GM21367 (cell line): ENCODE measurements at regions not wholly inside any gene's neighbourhood (a gene's known extent, or its start where the extent isn't known, plus 50 kb on each side); places are given as distances from the start of the nearest gene placed in this dataset.
"Not testable (repeated sequence)": the region's sequence is repeated elsewhere in the genome, so short reads cannot be mapped to it uniquely, and the experiment has no call there.

Experiments
- ATAC-seq: cut with Tn5 transposase; IDR thresholded peaks from one replicate; pipeline ENCODE4 v1.9.1; 2021; ENCODE audit not compliant: unreplicated experiment

DNA sequence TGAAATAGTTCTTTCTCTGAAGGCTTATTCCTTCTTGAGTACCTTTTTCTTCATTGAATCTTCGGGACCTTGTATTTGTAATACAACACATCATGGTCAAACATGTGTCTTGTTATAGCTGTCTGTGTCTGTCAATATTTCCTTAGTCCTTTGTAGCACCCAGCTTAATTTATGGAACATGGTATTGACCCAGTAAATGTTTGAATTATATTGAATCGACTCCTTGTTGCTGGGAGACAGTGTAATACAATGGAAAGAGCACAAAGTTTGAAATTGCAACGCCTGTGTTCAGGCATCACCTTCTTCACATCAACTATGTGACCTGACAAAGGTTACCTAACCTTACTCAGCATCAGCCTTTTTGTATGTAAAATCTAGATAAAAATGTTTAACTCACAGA is 267.2 kb upstream of the CYRIA start:
- no peak for ATAC-seq

DNA sequence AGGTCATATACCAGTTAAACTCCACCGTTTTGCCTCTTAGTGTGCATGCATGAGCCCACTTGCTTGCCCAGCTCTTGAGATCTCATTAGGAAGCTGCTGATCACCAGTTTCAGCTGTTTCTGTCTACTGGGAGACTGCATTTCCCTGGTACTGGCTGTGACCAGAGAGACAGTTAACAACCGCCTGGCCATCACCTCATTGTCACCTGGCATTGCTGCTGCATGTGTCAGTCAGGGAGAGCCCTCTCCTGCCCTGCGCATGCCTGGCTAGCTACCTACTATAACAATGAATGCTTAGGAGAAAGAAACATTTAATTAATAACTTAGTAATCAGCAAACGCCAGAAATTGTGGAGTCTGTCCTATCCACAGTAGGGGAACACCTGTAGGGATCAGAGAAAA is 265.8 kb upstream of the CYRIA start:
- no peak for ATAC-seq

DNA sequence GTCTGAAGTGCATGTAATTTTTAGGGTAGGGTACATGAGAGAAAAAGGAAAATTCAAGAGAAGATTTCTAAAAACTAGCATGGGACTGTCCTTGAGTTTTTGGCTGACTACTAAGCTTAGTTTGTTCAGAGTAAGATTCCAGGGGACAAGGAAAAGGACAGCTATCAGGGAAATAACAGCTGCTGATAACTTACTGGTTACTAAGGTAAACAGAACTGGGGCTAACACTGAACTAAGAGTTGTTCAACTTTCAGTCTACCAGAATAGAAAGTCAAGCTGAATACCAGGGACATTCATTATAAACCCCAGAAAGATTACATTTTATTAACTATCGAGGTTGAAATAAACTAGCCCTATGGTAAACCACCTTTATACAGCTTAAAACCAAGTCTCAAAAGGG is 261.8 kb upstream of the CYRIA start:
- no peak for ATAC-seq

DNA sequence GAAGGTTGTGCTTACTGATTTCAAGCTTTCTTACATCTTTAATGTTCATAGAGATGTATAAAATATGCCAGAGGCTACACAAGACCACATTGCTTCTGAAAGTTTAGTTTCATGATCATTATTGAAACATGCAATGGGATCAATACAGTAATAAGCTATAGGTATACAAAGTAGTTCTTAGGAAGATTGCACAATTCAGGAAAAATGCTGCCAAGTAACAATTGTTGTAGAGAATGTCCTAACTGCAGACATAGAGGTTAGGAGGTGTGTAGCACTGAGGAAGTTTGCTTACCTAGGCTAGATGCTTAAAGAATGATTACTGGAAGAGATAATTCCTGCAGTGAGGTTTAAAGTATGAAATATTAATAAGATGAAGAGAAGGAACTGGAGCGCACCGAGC is 259.5 kb upstream of the CYRIA start:
- no peak for ATAC-seq

DNA sequence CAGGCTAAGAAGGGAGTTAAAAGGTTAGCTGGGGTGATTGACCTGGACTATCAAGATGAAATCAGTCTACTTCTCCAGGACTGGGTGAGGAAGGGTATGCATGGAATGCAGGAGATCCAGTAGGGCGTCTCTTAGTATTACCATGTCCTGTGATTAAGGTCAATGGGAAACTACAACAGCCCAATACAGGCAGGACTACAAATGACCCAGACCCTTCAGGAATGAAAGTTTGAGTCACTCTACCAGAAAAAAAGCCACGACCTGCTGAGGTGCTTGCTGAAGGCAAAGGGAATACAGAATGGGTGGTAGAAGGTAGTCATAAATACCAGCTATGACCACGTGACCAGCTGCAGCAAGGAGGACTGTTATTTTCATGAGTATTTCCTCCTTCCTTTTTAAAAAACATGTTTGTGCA is 249.7 kb upstream of the CYRIA start:
- ATAC-seq: not testable (repeated sequence)

DNA sequence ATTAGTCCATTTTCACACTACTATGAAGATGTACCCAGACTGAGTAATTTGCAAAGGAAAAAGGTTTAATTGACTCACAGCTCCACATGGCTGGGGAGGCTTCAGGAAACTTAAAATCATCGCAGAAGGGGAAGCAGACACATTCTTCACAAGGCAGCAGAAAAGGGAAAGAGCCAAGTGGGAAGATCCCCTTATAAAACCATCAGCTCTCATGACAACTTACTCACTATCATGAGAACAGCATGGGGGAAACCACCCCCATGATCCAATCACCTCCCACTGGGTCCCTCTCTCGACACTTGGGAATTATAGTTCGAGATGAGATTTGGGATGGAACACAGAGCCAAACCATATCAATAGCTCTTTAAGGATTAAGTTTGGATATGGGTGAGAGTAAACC is 246.1 kb upstream of the CYRIA start:
- ATAC-seq: no peak

DNA sequence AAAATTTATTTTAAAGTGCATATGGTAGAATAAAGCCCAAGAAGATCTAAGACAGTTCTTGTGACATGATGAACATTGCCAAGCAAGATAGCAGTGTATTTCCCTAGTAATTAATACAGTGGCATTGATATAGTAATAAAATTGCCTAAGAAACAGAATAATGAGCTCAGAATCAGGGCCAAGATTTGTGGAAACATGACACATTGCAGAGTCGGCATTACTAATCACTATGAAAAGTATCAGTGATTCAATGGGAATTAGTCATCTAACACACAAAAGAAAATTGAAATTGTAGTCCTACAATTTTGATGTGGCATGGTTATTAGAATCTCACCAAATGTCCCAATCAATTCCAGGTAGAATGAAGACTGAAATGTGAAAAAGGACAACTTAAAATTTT is 243.0 kb upstream of the CYRIA start:
- ATAC-seq: no peak

DNA sequence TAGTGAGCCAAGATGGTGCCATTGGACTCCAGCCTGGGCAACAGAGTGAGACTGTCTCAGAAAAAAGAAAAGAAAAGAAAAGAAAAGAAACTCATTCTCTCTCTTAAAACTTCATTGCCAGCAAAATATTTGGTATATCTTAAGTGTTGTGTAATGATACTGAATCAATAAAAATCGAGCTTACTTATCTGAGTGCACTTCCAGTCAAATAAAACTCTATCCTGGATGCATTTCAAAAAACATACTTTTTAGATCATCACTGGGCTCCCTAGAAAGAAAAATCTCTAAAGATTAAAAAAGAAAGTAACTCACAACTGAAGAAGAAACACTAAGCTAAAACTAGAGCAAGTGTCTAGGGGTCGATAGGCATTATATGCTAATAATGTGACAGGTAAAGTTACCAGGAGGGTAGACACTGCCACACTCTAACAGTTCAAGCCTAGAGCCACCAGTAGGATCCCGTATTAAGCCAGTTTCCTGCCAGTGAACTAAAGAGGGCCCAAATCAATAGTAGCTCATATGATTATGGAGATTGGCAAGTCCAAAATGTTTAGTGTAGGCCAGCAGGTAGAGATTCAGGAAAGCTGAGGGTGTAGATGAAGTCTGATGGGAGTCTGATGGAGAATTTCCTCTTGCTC is 242.1 kb upstream of the CYRIA start:
- no peak for ATAC-seq

DNA sequence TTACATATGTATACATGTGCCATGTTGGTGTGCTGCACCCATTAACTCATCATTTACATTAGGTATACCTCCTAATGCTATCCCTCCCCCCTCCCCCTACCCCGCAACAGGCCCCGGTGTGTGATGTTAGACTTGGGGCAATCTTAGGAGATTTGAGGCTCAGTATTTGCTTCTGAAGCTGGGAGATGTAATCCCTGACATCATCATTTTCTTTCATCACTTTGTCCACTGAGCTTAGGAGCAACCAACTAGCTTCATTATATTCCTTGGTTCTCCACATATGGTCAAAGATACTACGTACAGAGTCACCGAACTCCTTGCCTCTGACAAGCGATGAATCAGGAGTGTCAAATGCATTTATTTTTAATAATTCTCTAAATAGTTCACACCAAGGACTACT is 239.7 kb upstream of the CYRIA start:
- ATAC-seq: not testable (repeated sequence)

DNA sequence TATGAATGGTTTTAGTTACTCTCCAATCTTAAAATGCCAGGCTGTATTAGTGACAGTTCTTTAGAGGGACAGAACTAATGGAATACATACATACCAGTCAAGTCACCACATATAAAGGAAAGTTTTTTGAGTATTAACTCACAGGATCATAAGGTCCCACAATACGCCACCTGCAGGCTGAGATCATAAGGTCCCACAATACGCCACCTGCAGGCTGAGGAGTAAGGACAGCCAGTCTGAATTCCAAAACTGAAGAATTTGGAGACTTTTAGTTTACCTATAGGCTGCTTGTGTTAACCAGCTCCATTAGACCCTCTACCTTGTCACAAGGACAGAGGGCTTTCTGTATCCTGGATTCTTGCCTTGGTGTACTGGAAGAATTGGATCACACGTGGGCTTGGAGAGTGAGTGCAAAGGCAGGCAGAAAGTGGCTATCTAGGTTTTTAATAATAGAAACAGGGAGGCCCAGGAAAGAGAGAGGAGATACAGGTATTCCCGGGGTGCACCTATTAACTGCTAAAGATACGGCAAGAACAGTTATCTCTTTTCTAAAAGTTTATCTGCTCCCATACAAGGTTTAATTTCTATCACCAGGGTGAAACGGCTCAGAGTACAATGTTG is 234.9 kb upstream of the CYRIA start:
- ATAC-seq: peak; percentile 82

DNA sequence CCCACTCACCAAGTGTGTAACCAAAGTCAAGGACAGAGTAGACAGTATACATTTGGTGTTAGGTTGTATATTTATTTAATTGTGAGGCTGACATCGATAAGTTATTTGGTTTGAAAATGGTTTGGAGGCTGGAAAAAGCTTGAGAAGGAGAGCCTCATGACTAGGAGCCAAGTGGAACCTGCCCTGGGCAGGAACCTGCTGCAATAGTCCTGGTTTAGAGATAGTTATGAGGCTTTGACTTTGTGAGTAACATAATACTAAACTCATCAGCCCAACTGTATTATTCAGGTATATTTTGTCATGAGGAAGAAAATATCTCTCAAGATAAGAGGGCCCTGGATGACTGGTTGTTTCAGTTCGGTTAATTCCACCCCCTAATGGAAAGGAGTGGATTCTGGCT is 234.3 kb upstream of the CYRIA start:
- ATAC-seq: no peak

DNA sequence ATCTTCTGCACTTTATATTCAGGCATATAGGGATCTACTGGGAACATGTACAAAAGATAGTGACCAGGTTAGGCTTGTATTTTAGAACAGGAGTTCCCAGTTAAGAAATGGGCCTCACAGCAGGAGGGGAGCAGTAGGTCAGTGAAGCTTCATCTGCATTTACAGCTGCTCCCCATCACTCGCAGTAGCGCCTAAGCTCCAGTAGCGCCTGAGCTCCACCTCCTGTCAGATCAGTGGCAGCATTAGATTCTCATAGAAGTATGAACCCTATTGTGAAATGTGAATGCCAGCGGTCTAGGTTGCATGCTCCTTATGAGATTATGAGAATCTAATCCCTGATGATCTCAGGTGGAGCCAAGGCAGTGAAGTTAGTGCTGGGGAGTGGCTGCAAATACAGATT is 224.4 kb upstream of the CYRIA start:
- no peak for ATAC-seq

DNA sequence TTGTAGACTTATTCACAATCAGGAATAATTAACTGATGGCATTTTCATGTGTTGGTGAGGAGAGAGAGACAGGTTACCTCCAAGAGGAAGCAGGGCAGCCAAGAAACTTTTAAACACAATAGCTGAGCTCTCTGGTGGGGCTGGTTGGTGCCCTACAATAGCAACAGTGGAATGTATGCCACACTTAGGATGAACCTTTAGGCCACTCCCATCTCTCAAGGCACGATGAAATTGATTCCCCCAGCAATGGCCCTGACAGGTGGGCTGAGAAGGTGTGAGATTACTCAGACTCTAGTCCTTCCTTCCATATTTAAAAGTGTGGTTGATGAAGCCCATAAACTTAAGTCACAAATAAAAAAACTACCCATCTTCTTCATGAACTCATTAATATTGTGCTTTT is 219.4 kb upstream of the CYRIA start:
- ATAC-seq: no peak

DNA sequence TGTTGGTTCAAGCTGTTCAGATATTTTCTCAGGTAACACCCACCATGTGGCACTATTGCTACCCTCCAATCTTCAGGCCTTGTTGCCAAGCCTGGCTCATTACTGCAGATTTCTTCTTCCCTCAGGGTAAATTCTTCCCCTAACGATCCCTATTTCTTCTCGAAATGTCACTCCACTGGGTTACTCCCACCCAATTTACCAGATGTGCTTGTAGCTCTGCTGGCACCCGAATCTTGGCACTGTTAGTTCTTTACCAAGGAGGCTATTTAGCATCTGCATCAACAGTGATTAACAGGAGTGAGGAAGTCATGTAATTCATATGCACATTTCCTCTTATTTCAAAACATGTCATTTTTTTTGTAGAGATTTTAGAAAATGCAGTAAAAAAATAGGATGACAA is 217.1 kb upstream of the CYRIA start:
- ATAC-seq: no peak

DNA sequence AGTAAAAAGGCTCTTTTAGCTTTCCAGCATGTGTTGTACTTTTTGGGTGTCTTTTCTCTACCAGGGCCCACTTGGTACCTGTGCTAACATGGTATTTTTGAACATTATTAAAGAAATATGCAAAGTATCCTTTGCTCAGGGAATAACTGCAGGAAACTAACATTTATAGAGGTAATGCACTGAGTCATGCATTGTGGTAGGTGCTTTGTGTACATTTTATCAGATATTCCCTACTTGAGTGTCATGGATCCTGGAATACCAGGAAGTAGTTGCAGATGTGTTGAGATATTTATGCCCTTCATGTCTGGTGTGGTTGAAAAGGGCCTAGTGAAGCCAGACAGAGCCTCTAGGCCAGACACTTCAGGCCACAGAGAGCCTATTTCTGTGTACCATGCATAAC is 215.5 kb upstream of the CYRIA start:
- ATAC-seq: no peak

DNA sequence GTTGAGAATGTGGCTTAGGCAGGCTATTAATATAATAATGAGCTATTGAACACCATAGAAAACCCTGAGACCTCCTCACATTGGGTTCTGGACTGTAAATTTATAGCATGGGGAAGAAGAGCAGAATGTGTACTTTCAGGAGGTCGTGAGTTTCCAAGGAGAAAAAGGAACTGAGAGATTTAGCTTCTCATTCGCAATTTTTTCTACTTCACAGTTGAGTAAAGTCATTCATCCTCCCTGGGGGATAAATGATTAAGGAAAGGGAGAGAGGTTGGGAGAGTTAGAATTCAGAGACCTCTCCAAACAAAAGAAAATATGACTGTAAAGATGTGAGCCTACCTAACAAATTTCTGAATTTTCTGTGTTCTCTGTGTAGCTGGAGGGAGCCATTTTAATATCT is 205.8 kb upstream of the CYRIA start:
- no peak for ATAC-seq

DNA sequence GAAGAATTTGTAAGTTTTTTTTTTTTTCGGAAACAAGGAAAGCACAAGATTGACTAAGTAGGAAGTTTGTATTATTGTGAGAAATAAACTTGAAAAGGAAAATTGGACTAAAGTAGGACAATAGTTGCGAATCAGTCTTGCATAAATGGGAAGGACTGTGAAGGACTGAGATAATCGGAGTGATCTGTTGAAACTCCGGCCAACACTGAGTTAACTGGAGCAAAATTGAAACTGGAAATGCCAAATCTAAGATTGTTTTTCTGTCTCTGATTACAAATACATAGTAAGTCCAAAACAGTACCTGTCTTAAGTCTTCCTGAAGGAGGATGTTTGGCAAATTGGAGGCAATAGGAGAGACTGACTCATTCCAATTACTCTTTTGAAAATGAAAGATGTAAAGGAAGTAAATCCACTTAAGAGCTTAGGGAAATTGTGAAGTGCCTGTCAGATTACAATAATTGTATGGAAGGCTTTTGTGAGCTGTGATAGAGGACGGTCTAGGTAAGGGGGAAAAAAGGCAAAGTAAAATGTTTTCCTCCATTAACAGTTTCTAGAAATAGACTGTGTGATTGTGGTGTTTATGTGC is 204.9 kb upstream of the CYRIA start:
- no peak for ATAC-seq

DNA sequence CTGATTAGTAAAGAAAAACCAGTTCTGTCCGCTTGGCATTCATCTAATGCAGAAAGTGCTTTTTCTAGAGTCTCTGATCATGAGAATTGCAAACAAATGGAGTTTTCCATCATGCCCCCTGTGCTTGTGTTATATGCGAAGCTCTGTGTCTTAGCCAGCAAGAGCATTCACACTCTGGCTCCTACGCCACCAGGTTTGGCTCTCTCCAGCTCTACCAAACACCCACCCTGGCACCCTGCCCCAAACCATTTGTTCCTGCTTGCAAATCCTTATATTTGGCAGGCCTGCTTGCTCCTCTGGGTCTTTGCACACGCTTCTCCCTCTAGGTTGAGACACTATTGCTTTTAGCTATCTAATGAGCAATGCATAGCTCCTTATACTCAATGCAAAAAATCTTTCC is 204.1 kb upstream of the CYRIA start:
- no peak for ATAC-seq

DNA sequence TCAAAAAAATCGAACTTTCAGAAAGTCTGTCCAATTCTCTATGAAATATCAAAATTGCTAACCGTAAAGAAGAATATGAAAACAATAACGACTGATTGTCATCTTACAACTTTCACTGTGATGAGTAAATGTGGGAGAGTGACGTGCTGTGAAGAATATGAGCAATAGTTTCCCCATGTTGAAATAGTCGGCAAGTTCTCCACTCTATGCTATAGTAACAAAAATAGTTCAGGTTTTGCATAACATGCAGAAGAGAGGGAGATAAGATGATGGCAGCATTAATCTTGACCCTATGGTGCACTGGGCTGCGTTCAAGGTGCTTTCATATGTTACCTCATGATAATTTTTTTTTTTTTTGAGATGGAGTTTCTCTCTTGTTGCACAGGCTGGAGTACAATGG is 196.8 kb upstream of the CYRIA start:
- ATAC-seq: no peak

DNA sequence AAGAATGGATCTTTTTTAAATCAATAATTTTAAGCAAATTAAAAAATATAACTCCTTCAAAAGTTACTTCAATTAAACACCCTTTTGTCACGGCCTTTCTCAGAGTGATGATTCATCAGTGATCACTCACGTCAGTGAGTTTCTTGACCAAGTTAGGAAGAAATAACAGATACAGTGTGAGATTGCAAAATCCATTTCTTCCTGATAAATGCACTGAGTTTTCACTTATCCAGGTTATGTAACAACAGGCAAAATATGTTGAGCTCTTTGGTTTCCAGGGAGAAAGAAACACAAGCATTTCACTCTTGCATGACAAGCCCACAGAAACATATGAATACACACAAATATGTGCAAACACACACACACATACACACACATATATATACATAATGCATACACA is 195.9 kb upstream of the CYRIA start:
- ATAC-seq: no peak

DNA sequence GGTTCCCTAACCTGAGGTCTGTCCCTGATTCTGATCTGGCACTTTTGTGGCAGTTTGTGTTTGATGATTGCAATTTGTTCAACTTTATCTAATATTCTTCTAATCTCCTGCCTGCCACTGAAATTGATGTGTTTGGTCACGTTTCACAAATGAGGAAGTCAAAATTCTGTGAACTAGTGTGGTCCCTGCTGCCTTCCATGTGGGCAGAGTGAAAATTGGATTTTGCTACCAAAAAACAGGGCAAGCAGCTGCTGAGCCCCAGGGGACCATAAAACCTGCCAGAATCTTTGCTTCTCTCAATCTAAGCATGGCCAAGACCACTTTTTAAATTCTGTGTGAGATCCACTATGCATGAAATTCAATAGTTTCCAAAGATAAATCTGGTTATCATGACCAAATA is 195.5 kb upstream of the CYRIA start:
- no peak for ATAC-seq

DNA sequence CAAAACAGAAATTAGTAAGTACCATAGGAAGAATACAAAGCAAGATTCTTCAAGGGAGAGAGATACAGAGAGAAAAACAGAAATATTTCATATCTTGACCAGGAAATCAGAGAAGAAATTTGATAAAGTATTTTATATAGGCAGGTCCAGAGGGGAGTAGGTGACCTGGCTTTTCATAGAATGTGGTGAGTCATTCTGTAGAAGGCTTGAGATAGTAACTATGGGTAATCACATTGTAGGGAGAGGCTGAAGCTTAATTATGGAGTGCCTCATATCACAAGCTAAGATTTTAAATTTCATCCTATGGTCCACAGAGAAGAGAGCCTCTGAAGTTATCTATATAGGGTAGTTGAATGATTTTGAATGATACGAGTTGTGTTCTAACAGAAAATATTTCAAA is 195.0 kb upstream of the CYRIA start:
- ATAC-seq: no peak

DNA sequence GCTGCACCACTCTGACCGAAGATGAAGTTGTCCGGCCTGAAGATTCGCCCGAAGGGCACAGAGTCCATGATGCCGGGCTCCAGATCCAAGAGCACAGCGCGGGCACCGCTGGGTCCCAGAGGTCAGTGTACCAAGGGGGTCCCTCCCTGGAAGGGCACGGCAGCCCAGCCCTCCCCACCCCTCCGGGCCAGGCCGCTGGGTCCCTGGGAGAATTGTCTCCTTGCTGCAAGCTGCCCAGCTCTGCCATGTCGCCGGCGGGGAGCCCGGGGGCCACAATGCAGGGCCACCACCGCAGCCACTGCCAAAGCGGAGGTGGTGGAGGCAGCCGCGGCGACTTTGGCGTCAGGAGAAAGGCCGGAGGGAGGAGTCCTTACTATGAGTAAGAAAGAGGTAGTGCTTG is 189.5 kb upstream of the CYRIA start:
- no peak for ATAC-seq
